ENCODE measurements at regions not wholly inside any gene's neighbourhood (a gene's known extent, or its start where the extent isn't known, plus 50 kb on each side); places are given as distances from the start of the nearest gene placed in this dataset.

- no peak for DNase-seq (ENCODE audit: extremely low read depth in 1 of 11, low read depth in 9 of 11, low spot score in 4 of 11)
Measured at GRCh38 chr10:131745591-131745990, 155.2 kb upstream of the PPP2R2D start.

- no peak for DNase-seq (ENCODE audit: extremely low read depth in 1 of 11, low read depth in 9 of 11, low spot score in 4 of 11)
Measured at GRCh38 chr10:131746241-131746711, 154.5 kb upstream of the PPP2R2D start.

- no peak for DNase-seq (ENCODE audit: extremely low read depth in 1 of 11, low read depth in 9 of 11, low spot score in 4 of 11)
Measured at GRCh38 chr10:131746785-131747184, 154.0 kb upstream of the PPP2R2D start.

GRCh38 chr10:131747251-131747650, 153.6 kb upstream of the PPP2R2D start:
- no peak for DNase-seq (ENCODE audit: extremely low read depth in 1 of 11, low read depth in 9 of 11, low spot score in 4 of 11)

GRCh38 chr10:131747791-131748190, 153.0 kb upstream of the PPP2R2D start:
- DNase-seq (ENCODE audit: extremely low read depth in 1 of 11, low read depth in 9 of 11, low spot score in 4 of 11): no peak

- DNase-seq (ENCODE audit: extremely low read depth in 1 of 11, low read depth in 9 of 11, low spot score in 4 of 11): no peak
Measured at GRCh38 chr10:131748191-131748590, 152.6 kb upstream of the PPP2R2D start.

- no peak for DNase-seq (ENCODE audit: extremely low read depth in 1 of 11, low read depth in 9 of 11, low spot score in 4 of 11)
Measured at GRCh38 chr10:131748831-131749766, 151.7 kb upstream of the PPP2R2D start.

- no peak for DNase-seq (ENCODE audit: extremely low read depth in 1 of 11, low read depth in 9 of 11, low spot score in 4 of 11)
Measured at GRCh38 chr10:131749767-131750142, 151.1 kb upstream of the PPP2R2D start.

GRCh38 chr10:131750171-131750895, 150.5 kb upstream of the PPP2R2D start:
- DNase-seq (ENCODE audit: extremely low read depth in 1 of 11, low read depth in 9 of 11, low spot score in 4 of 11): no peak

- DNase-seq (ENCODE audit: extremely low read depth in 1 of 11, low read depth in 9 of 11, low spot score in 4 of 11): no peak
Measured at GRCh38 chr10:131750973-131751826, 149.6 kb upstream of the PPP2R2D start.

GRCh38 chr10:131751827-131752775, 148.7 kb upstream of the PPP2R2D start:
- DNase-seq (ENCODE audit: extremely low read depth in 1 of 11, low read depth in 9 of 11, low spot score in 4 of 11): no peak

- no peak for DNase-seq (ENCODE audit: extremely low read depth in 1 of 11, low read depth in 9 of 11, low spot score in 4 of 11)
Measured at GRCh38 chr10:131753336-131753735, 147.5 kb upstream of the PPP2R2D start.

- no peak for DNase-seq (ENCODE audit: extremely low read depth in 1 of 11, low read depth in 9 of 11, low spot score in 4 of 11)
Measured at GRCh38 chr10:131755200-131755599, 145.6 kb upstream of the PPP2R2D start.

- DNase-seq (ENCODE audit: extremely low read depth in 1 of 11, low read depth in 9 of 11, low spot score in 4 of 11): no peak
Measured at GRCh38 chr10:131757285-131758058, 143.3 kb upstream of the PPP2R2D start.

GRCh38 chr10:131758062-131758938, 142.5 kb upstream of the PPP2R2D start:
- no peak for DNase-seq (ENCODE audit: extremely low read depth in 1 of 11, low read depth in 9 of 11, low spot score in 4 of 11)

GRCh38 chr10:131758939-131759301, 141.9 kb upstream of the PPP2R2D start:
- no peak for DNase-seq (ENCODE audit: extremely low read depth in 1 of 11, low read depth in 9 of 11, low spot score in 4 of 11)

GRCh38 chr10:131759347-131759746, 141.5 kb upstream of the PPP2R2D start:
- DNase-seq (ENCODE audit: extremely low read depth in 1 of 11, low read depth in 9 of 11, low spot score in 4 of 11): no peak
